OCI-LY7 (cell line): ENCODE measurements at regions not wholly inside any gene's neighbourhood (a gene's known extent, or its start where the extent isn't known, plus 50 kb on each side); places are given as distances from the start of the nearest gene placed in this dataset.

Experiments used
- EZH2phosphoT487 ChIP-seq: fragments of 200-600 bp; sonication (generic); IDR thresholded peaks from 2 replicates; pipeline ENCODE4 v1.6.1; 2018; ENCODE audit warnings: low read depth, borderline replicate concordance, mild to moderate bottlenecking, mixed run types, antibody characterized with exemption, low read length, moderate library complexity, mixed read lengths
- TF ChIP-seq, protein P1 (sequence below): fragments of 200-600 bp; sonication (generic); conservative IDR thresholded peaks from 2 replicates; pipeline ENCODE4 v1.5.1; 2014; ENCODE audit warnings: mild to moderate bottlenecking, antibody characterized with exemption, low read length, moderate library complexity, mixed read lengths

DNA sequence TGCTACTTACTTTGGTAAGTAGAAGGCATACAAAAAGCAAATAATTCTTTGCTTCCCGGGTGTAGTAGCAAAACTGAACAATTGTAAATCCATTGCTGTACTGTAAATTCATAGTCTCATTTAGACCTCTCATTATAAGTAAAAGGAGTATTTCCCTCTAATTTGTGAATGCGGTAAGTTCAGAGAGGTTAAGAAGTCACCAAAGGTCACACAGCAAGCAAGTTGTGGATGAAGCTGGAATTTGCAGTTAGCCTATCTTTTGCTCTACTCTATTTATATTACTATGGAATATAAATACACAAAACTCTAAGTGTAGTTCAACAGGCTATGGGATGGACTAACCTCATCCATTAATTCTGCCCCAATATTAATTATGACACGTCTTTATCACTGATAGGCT is 508.3 kb downstream of the MCTP2 start:
- TF ChIP-seq, protein P1, sequence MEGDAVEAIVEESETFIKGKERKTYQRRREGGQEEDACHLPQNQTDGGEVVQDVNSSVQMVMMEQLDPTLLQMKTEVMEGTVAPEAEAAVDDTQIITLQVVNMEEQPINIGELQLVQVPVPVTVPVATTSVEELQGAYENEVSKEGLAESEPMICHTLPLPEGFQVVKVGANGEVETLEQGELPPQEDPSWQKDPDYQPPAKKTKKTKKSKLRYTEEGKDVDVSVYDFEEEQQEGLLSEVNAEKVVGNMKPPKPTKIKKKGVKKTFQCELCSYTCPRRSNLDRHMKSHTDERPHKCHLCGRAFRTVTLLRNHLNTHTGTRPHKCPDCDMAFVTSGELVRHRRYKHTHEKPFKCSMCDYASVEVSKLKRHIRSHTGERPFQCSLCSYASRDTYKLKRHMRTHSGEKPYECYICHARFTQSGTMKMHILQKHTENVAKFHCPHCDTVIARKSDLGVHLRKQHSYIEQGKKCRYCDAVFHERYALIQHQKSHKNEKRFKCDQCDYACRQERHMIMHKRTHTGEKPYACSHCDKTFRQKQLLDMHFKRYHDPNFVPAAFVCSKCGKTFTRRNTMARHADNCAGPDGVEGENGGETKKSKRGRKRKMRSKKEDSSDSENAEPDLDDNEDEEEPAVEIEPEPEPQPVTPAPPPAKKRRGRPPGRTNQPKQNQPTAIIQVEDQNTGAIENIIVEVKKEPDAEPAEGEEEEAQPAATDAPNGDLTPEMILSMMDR, result no peak
- TF ChIP-seq EZH2phosphoT487, result no peak
